CD4-positive, alpha-beta T cell treated with Interleukin-4 for 1 hour (primary cell): ENCODE measurements at regions not wholly inside any gene's neighbourhood (a gene's known extent, or its start where the extent isn't known, plus 50 kb on each side); places are given as distances from the start of the nearest gene placed in this dataset.
"Not testable (repeated sequence)": the region's sequence is repeated elsewhere in the genome, so short reads cannot be mapped to it uniquely, and the experiment has no call there.

Experiments used
- DNase-seq, 2 donors: peaks; one replicate each; pipeline ENCODE4 v3.0.0-alpha.2; 2020 to 2022

DNA sequence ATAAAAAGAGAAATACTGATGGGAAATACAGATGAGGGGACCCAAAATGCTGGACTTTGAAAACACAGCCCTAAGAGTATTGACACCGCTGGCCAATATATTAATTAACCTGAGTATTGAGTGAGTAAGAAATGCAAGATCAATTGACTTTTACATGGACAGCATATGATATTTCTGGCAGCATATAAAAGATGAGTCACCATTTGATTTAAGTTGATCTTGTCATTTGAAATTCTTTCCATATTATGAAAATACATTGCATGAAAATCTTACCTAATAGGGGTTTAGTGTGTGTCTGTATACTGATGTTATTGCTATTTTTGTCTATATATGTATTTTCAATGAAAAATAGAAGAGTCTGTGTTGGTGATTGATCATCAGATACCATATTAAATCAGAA is 619.6 kb downstream of the KCTD12 start:
- no peak for DNase-seq

DNA sequence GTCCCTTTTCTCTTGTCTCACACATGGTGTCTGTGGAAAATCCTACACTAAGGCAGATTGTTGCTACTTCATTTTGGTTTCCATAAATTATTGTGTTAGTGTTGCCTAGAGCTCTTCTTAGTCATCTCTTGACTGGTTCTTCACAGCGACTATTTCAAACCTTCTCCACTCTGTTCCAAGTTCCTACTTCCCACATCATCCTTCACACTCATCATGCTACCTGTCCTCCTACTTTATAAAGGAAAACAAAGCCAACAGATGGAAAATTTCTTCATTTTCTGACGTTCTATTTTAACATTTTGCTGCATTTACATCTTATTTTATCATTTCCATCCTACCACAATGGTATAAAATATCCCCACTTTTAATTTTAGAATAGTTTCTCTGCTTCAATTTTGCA is 614.1 kb downstream of the LMO7 start:
- no peak for DNase-seq

DNA sequence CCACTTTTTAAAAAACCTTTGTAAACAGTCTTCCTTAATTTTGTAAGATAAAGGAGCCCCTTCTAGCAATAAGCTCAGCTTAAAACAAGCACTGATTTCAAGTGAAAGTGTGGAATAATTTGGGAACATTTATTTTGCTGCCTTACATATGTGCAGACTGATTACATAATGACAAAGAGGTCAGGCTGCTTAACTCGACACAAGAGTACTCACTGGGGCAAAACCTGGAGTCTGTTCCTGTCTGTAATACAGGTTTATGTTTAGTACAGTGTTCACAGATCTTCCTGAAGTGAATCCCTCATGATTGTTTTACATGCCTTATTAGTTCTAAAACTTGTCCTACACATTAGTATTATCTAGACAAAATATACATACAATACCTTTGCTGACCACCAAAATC is 609.8 kb downstream of the LMO7 start:
- no peak for DNase-seq

DNA sequence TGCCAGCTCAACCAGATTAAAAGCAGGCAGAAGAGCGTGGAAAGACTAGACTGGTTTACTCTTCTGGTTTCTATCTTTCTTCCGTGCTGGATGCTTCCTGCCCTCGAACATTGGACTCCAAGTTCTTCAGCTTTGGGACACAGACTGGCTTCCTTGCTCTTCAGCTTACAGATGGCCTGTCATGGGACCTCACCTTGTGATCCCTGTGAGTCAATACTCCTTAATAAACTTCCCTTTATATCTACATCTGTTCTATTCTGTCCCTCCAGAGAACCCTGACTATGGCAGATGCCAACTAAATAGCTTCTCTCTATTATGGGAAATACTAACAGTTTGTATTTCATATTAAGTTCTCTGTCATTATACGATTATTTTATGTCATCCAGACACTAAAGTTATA is 609.1 kb downstream of the LMO7 start:
- no peak for DNase-seq

DNA sequence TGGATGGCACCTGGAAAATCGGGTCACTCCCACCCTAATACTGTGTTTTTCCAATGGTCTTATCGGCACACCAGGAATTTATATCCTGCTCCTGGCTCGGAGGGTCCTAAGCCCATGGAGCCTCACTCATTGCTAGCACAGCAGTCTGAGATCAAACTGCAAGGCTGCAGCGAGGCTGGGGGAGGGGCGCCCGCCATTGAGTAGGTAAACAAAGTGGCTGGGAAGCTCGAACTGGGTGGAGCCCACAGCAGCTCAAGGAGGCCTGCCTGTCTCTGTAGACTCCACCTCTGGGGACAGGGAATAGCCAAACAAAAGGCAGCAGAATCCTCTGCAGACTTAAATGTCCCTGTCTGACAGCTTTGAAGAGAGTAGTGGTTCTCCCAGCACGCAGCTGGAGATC is 607.0 kb downstream of the LMO7 start:
- DNase-seq = not testable (repeated sequence)

DNA sequence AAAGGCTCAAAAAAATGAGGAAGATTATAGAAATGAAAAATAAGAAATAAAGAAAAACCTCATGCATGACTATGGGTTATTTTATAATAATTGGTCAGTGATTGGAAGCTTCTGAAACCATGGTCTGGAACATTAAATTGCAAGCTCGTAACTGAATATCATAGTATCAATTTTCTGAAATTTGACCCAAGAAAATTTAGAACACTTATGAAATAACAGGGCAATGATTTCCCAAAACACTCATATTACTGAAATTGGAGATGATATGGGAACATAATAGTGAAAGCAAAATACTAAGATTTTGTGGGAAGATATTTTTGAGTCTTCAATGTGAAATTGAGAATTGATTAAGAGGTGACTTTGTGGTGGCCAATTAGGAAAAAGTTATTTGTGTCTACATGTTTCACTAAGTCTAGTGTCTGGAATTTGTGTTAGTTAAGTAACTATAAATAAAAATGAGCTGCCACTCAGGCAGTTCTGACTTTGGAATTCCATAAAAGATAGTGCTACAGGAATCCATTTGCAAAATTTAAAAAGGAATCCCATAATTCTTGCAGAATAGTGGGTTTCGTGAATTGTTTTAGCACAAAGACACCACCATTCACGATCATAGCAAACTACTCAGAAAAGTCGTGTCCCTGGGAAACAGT is 603.0 kb downstream of the LMO7 start:
- DNase-seq = no peak

DNA sequence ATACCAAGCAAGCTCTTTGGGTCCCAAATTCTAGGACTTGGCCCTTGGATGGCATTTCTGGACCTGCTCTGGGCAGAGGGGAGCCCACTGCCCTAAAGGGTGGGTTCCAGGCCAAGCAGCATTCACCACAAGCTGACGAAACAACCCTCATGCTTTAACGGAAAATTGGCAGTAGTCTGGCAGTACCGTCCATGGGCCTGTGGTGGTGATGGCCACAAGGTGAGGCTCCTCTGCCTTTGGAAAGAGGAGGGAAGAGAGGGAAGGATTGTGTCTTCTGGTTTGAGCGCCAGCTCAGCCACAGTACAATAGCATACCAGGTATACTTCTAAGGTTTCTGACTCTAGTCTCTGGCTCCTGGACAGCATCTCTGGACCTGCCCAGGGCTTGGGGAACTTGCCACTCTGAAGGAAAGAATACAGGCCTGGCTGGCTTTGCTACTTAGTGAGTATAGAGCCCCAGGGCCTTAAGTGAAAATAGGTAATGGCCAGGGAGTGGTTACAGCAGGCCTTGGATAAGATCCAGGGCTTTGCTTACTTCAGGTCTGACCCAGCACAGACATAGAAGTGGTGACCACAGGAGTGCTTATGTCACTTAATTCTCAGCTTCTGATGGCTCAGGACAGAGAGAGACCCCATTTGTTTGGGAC is 595.5 kb downstream of the LMO7 start:
- no peak for DNase-seq

DNA sequence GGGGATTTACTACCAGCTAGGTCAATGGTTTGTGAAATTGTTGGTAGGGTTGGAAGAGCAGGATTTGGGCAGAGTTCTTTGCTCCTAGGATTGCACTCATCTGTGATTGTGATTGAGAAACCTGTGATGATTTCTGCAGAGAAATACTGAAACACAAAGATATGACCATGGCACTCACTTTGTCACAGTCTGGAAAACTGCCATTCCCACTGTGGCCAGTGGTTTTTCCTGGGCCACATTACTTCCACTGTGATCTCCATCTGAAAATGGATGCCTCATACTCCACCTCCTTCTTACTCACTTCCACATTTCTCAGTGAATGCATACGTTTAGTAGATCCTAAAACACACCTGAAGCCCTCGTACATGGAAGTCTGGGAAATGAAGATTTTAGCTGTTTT is 593.2 kb downstream of the LMO7 start:
- DNase-seq = no peak

DNA sequence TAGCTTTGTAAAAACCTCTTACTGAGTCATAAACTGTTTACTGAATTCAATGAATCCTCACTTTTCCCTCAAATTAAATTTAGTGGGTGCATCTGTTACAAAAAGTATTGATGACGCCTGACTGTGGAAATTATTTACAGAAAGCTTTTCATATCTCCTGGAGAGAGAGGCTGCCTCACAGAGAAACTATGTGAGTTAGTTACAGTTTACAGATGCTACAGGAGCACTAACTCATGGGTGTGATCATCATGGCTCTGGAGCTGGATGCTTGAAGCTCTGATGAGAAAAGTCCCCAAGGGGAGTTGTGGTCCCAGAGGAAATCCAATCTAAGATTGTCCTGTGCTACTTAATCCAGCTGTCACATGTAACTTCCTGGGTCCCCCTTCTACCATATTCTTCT is 590.8 kb downstream of the LMO7 start:
- no peak for DNase-seq

DNA sequence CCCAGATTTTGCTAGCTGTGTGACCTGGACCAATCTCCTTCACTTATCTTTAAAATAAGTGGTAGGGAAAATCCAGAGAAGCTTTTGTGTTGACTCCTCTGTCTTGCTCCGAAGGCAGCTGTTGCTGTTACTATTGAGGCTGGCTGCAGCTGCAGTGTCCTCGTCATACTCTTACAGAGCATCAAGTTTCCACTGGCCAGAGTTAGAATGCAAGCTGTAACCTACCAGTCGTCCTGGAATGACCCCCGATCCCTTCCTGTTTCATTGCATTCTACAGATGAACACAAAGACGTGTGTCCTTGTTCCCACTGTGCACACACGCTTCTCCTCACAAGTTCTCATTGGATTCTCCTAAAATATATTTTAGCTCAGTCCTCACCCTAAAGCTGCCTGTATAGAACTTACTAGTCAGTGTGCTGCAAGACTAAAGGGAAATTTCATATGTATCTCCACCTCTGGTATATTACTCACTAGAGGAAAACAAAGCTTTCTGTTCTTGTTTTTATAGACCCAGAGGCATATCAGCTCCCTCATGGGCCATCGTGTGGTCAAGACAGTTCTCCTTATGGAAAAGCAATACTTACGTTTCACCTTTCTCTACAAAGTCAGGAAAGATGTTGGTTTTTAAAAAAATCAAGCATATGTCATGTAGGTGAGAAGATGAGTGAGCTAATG is 589.8 kb downstream of the LMO7 start:
- DNase-seq = no peak

DNA sequence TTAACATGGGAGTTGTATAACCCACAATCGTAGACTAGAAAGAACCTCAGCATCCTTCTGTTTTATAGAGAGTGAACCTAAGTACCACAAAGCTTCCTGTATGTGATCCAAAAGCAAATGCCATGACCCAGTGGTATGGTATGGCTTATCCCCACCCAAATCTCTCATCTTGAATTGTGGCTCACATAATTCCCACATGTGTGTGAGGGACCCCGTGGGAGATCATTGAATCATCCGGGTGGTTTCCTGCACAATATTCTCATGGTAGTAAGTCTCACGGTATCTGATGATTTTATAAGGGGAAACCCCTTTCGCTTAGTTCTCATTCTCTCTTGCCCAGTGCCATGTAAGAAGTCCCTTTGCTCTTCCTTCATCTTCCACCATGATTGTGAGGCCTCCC is 587.9 kb downstream of the LMO7 start:
- DNase-seq = no peak

DNA sequence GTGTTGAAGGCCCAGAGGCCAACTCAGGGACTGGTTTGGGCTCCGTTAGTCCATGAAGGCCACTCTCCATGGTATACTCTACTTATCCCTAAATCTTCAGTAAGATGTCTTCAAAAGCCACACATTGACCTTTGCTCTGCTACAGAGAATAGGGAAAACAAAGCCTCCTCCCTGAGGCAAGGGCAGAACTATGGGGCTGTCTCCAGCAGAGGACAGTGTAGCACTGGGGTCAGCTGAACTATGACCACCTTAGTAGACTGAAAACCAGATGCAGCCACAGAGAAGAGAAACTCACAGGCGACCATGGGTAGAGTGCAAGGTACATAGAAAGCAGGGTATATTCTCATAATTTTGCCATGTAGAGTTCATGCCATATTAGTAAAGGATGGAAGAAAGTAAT is 587.4 kb downstream of the LMO7 start:
- no peak for DNase-seq

DNA sequence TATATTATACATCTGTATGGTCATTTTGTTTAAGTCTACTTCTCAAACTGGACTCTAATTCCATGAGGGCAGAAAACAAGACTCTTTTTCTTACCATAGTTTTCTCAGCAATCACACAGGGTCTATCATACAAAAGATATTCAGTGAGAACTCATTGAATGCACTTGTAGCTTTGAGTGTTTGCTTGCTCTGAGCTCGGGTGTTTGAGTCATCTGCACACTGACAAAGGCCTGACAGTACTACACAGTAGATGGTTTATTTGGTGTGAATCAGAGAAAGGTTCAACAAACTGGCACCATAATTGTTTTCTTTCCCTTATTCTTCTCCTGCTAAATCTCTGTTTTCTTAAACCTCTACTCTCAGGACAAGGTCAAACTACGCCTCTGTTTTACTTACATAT is 586.4 kb downstream of the LMO7 start:
- DNase-seq = no peak

DNA sequence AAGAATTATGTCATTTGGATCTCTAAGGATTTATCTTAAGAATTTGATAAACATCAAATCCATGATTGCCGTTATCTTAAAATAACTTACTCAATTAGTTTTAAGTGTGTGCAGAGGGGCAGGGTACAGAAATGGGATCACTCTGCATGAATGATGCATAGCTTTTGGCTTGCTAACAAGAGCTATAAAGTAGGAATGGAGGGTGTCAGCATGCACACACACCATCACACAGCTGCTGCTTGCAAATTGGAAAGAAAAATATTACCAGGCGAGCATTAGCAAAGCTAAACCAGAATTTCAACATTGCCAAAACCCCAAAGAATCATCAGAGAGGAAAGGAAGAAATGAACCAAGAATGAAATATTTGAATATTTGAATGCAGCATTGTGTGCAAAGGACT is 580.6 kb downstream of the LMO7 start:
- no peak for DNase-seq

DNA sequence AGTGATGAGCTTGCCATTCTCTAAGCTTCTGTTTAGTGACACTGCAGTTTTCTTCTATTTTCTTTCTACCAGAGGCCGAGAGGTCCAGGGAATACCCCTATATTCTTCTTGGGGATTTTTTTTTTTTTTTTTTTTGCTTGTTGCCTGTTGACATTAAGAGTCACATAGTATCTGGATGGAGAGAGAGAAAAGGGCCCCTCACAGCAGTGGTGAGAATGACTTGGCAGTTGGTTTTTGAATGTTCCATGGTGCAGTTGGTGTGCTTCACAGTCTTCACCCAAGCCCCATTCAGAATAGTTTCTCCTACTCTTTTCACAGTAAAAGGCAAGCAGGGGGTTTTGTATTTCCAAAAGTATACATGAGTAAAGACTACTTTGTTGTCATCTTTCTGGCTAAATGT is 577.9 kb downstream of the LMO7 start:
- no peak for DNase-seq

DNA sequence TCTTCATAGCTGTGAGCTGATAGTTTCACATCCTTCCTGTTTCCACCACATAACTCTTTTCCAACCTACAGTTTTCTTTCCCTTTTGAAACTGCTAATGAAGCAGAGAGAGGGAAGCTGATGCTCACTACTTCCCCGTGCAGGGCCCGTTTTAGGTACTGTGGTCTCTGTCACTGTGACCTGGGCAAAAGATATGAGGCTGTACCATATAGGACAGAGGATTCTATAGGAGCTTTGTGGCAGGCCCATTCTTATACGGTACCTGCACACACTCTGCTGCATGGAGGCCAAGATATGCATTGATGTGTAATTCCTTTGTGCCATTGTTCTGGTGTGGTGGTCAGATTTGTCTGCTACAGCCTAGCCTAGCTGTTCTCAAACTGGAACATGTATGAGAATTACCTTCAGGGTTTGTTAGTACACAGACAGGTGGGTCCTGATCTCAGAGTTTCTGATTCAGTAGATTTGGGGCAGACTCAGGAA is 577.3 kb downstream of the LMO7 start:
- no peak for DNase-seq

DNA sequence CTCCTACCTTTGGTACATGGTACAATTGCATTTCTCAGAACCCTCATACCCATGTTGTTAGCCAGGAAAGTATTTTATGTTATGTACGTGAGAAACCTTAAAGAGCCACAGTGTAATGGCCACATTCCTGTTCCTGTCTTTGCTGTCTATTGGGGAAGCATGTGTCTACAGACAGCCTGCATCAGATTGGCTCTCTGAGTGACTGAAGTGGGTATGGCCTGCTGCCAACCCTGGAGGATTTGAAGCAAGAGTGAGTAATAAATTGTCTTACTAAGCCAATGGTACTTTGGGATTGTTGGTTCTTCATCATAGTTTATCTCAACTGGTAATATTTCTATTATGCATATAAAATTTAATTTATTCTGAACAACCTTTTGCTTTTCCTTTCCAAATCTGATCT is 574.1 kb downstream of the LMO7 start:
- DNase-seq = no peak

DNA sequence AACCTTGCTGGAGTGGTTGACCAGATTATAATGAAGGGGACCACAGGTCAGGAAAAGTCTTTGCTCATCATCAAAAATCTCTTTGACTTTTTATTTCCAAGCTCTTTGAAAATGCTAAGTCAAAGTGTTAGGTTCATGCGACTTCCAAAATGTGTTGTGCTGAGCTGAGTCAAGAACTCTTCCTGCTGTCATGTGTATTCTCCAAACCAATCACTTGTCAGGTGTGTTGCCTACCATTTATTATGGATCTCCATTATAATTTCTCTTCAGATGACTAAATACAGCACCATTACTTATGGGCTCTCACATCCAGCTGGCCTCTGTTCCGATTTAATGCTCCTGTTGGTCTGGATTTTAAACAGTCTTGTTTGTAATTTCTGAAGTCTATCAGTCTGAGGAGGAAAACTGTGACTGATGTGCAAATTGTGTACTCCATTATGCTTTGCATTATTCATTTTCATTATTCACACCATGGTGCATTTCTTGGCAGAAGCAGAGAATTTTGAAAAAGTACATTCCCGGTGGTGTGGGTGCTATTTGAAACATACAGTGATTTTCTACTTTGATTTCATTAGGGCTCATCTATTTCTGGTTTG is 562.5 kb downstream of the LMO7 start:
- DNase-seq = no peak

DNA sequence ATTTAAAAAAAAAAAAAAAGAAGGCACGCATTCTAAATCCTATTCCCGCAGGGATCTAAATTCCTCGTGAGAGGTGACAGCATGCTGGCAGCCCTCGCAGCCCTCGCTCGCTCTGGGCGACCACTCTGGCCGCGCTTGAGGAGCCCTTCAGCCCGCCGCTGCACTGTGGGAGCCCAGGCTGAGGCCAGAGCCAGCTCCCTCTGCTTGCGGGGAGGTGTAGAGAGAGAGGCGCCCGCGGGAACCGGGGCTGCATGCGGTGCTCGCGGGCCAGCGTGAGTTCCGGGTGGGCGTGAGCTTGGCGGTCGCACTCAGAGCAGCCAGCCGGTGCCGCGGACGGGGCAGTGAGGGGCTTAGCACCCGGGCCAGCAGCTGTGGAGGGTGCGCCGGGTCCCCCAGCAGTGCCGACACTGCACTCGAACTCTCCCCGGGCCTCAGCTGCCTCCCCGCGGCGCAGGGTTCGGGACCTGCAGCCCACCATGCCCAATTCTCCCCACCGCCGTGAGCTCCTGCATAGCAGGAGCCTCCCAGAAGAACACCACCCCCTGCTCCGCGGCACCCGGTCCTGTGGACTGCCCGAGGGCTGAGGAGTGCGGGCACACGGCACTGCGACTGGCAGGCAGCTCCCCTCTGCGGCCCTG is 553.9 kb downstream of the LMO7 start:
- DNase-seq = no peak

DNA sequence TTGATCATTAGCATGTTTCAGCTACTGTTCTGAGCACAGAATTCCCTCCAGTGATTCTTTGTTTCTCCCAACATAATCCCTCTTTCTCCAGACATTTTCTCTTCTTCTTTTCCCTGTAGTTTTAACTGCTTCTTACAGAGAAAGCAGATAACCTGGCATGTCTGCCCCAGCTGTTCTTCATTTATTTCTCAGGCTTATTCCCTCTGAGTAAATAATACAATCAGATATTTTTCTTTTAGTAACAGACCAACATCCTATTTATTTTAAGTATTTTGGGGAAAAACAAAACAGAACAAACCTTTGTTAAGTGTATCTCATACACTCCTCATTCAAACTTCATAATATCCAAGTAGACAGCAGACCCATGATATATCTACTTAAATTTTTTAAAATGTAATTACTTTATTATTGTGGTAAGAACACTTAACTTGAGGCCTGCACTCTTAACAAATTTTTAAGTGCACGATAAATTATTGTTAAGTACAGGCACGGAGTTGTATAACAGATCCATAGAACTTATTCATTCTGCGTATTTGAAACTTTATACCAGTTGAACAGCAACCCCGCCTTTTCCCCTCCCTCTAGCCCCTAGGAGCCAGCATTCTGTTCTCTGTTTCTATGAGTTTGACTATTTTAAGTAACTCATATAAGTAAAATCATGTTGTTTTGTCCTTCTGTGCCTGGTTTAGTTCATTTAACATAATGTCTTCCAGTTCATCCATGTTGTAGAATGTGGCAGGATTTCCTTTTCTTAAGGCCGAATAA is 540.0 kb downstream of the LMO7 start:
- no peak for DNase-seq

DNA sequence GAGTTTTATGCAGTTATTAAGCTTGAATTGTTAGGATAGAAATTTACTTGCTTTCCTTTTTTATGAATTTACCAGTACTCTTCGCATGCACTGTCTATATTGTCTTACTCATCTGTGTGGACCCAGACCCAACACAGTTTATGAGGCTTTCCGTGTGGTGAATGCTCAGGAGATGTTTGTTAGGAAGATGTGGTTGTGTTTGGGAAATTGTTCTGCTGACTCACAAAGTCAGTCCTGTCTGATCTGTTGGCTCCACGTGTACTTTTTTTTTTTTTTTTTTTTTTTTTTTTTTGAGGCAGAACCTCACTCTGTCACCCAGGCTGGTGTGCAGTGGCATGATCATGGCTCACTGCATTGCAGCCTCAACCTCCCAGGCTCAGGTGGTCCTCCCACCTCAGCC is 532.5 kb downstream of the LMO7 start:
- no peak for DNase-seq

DNA sequence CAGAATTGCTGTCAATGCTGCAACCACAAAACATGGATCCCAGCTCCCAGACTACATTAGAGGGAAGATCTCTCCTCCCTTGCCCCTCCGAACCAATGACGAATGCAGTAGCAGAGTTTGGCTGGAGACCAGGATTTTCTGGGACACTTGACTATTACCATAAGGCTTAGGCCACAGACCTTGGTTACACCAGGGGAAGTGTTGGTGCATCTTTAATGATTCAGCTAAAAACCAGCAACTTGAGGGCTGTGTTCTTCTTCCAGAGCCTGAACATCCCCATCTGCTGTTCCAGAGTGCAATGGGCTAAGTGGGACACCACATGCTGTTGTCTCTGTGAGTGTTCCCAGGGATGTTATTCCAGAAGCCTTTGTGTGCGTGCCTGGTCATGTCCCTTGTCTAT is 528.2 kb downstream of the LMO7 start:
- no peak for DNase-seq

DNA sequence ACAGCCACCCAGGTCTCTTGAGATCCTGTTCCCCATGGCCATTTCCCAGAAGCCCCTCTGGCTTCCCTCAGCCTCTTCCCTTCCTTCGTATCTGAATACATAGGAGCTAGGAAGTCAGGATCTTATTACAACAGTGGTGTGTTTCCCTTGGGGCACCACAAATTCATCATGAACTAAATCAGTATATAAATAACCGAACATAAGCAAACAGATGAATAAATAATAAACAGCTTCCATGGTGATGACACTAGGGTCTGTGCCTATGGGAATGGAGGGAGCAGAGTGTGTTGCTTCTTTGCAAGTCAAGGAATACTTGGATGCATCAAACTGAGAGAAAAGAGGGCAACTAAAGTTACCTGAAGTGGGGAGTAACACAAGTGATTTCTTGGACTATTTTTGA is 527.6 kb downstream of the LMO7 start:
- DNase-seq = no peak
